Transverse colon (tissue), 4 donors: ENCODE measurements at regions not wholly inside any gene's neighbourhood (a gene's known extent, or its start where the extent isn't known, plus 50 kb on each side); places are given as distances from the start of the nearest gene placed in this dataset.

Experiments
- DNase-seq: peaks from one replicate; pipeline ENCODE4 v3.0.0-alpha.2; 2019
- H3K27ac ChIP-seq, 4 donors: fragments of 200-600 bp; sonication (generic); 2 replicates each; pipeline ENCODE4 v1.5.1; 2016 to 2018; ENCODE audit warnings: inconsistent platforms in 4 of 4
- H3K27me3 ChIP-seq: fragments of 200-600 bp; sonication (generic); 2 replicates; pipeline ENCODE4 v1.5.1; 2017; ENCODE audit warnings: inconsistent platforms
- H3K36me3 ChIP-seq, 4 donors: fragments of 200-600 bp; sonication (generic); 2 replicates each; pipeline ENCODE4 v1.5.1; 2017 to 2019; ENCODE audit warnings: inconsistent platforms in 4 of 4
- H3K4me1 ChIP-seq, 4 donors: fragments of 200-600 bp; sonication (generic); 2 replicates each; pipeline ENCODE4 v1.5.1; 2017 to 2020; ENCODE audit warnings: inconsistent platforms in 4 of 4
- H3K4me3 ChIP-seq, 4 donors: fragments of 200-600 bp; sonication (generic); 1 replicate in 1 of 4; 2 replicates in 3 of 4; pipeline versions ENCODE4 v1.5.1 to v1.6.1; 2017 to 2019; ENCODE audit warnings: inconsistent platforms in 4 of 4
- H3K9me3 ChIP-seq, 2 donors: fragments of 200-600 bp; sonication (generic); 2 replicates each; pipeline ENCODE4 v1.5.1; 2017 to 2019; ENCODE audit warnings: inconsistent platforms in 2 of 2
- EP300 ChIP-seq: sonication (generic); formaldehyde crosslinking; IDR thresholded peaks from one replicate; pipeline ENCODE4 v1.6.1; 2017; ENCODE audit warnings: antibody characterized with exemption, low read depth
- POLR2A ChIP-seq: fragments of 450-650 bp; IDR thresholded peaks from one replicate; pipeline ENCODE4 v1.6.1; 2016; ENCODE audit warnings: antibody characterized with exemption, mild to moderate bottlenecking, moderate library complexity
- POLR2AphosphoS5 ChIP-seq, 3 donors: sonication (generic); formaldehyde crosslinking; IDR thresholded peaks; one replicate each; pipeline ENCODE4 v1.6.1; 2016; ENCODE audit warnings: antibody characterized with exemption in 3 of 3
- WGBS, 2 donors: methylation state at CpG; one replicate each; pipeline ENCODE4 v1.1.5; 2018; ENCODE audit warnings: low coverage in 1 of 2; 5-methylcytosine and 5-hydroxymethylcytosine counted together
- in situ Hi-C, 4 donors: fragments of 200-750 bp; cut with MboI; loops; one replicate each; pipeline versions ENCODE4 v1.15.0 to v1.15.1; 2017; ENCODE audit warnings: low sequenced_read_pairs in 3 of 4, low pct_ligation_motif_present in 1 of 4, low pct_unique_long_range_greater_than_20kb in 1 of 4
- intact Hi-C: fragments of 100-400 bp; cut with DNase I; formaldehyde crosslinking; loops from one replicate; pipeline ENCODE4 v1.15.1; 2023; ENCODE audit warnings: low total_unique reads
- TF ChIP-seq, protein P1 (sequence below), 5 experiments: fragments of 200-600 bp in 3 of 5; fragments of 450-650 bp in 2 of 5; sonication (generic) in 3 of 5; IDR thresholded peaks; 1 replicate in 2 of 5; 2 replicates in 3 of 5; pipeline ENCODE4 v1.5.1; 2016 to 2017; ENCODE audit warnings: antibody characterized with exemption in 5 of 5, inconsistent platforms in 3 of 5, mild to moderate bottlenecking in 2 of 5, moderate library complexity in 1 of 5

DNA sequence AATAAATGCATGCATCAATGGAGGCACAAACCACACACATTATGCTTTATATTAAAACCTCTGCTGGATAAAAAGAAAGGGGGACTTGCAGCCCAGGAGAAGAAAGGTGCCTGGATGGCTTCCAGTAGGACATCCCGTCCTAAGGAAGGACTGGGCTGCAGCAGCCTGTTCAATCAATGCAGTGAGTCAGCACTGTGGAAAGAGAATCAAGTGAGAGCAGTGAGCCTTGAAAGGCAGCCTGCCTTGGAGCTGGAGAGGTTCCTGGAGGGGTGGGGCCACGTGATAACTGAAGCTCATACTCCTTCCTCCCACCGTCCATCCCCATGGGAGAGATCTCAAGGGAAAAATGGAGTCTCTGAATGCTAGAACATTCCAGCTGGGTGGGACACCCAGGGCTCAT is 501.2 kb downstream of the ADRA2A start:
- intact Hi-C loops (no loop called here), in situ Hi-C loops (loop anchor here in 1 of 4 donors (25.0 kb wide), 1 partner anchor 516 kb away; no protein-coding TSS in a partner anchor)
- TF ChIP-seq, protein P1, sequence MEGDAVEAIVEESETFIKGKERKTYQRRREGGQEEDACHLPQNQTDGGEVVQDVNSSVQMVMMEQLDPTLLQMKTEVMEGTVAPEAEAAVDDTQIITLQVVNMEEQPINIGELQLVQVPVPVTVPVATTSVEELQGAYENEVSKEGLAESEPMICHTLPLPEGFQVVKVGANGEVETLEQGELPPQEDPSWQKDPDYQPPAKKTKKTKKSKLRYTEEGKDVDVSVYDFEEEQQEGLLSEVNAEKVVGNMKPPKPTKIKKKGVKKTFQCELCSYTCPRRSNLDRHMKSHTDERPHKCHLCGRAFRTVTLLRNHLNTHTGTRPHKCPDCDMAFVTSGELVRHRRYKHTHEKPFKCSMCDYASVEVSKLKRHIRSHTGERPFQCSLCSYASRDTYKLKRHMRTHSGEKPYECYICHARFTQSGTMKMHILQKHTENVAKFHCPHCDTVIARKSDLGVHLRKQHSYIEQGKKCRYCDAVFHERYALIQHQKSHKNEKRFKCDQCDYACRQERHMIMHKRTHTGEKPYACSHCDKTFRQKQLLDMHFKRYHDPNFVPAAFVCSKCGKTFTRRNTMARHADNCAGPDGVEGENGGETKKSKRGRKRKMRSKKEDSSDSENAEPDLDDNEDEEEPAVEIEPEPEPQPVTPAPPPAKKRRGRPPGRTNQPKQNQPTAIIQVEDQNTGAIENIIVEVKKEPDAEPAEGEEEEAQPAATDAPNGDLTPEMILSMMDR (IDR thresholded peaks at IDR 0.05) = no peak
- TF ChIP-seq POLR2AphosphoS5 (IDR thresholded peaks at IDR 0.05) = no peak
- no peak for TF ChIP-seq EP300
- no peak for TF ChIP-seq POLR2A
- Histone ChIP-seq H3K4me1 (no peaks in the 10 kb centered on the region), H3K27ac (no peak overlapping the region), H3K36me3 (no peaks in the 10 kb centered on the region), H3K27me3 (no peaks in the 10 kb centered on the region), H3K4me3 (no peak overlapping the region), H3K9me3 (no peaks in the 10 kb centered on the region)
- DNase-seq = no peak
- 6 to 35% methylated on average over 2 to 3 of the region's 3 CpGs for WGBS, 2 donors

DNA sequence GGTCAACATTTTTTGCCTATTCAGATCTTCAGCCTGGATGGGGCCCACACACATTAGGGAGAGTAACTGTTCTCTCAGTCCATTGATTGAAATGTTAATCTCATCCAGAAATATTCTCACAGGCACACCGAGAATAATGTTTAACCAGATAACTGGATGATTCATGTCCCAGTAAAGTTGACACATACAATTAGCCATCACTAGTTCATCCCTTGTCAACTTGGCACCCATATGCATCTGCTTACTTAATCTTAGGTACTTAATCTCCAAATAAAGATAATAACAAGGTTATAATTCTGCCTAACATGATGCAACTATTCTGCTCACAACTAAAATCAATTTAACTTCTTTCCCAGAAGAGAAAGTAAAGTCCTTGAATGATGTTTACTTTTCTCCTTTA is 502.6 kb downstream of the ADRA2A start:
- Histone ChIP-seq H3K9me3 (no peaks in the 10 kb centered on the region), H3K4me1 (no peaks in the 10 kb centered on the region), H3K4me3 (no peak overlapping the region), H3K27me3 (no peaks in the 10 kb centered on the region), H3K36me3 (no peaks in the 10 kb centered on the region), H3K27ac (no peak overlapping the region)
- intact Hi-C loops (no loop called here), in situ Hi-C loops (loop anchor here in 1 of 4 donors (25.0 kb wide), 1 partner anchor 517 kb away; no protein-coding TSS in a partner anchor)
- DNase-seq = no peak
- WGBS, 2 donors = 39 to 75% methylated on average over 1 of the region's 1 CpG
- TF ChIP-seq POLR2AphosphoS5 (IDR thresholded peaks at IDR 0.05) (no peak), POLR2A (no peak), EP300 (no peak)
- TF ChIP-seq, protein P1 (IDR thresholded peaks at IDR 0.05) = no peak

DNA sequence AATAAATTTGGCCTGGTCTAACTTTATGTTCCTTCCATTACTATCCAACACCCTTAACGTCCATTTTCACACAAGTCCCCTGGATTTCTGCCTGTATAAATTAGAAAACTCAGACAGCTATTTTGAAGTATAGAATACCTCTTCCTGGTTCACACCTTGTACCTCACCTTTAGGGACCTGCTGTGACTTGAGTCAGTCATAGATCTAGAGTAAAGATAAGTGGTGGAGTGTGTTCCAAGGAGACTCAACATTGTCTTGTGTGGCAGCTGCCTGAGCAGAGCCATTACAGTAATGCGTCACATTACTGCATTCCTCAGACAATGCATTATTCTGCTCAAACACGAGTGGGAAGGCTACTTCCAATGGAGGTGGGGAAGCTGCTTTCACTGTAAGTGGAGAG is 513.9 kb downstream of the ADRA2A start:
- Histone ChIP-seq H3K4me1 (no peaks in the 10 kb centered on the region), H3K27ac (no peak overlapping the region), H3K9me3 (no peaks in the 10 kb centered on the region), H3K27me3 (no peaks in the 10 kb centered on the region), H3K36me3 (no peaks in the 10 kb centered on the region), H3K4me3 (no peak overlapping the region)
- in situ Hi-C loops (loop anchor here in 1 of 4 donors (25.0 kb wide), 1 partner anchor 528 kb away; no protein-coding TSS in a partner anchor), intact Hi-C loops (no loop called here)
- TF ChIP-seq POLR2AphosphoS5 (IDR thresholded peaks at IDR 0.05) = no peak
- no peak for TF ChIP-seq EP300
- no peak for TF ChIP-seq POLR2A
- TF ChIP-seq, protein P1 (IDR thresholded peaks at IDR 0.05) = no peak
- DNase-seq = no peak
- WGBS, 2 donors = 66 to 67% methylated on average over 3 of the region's 3 CpGs

DNA sequence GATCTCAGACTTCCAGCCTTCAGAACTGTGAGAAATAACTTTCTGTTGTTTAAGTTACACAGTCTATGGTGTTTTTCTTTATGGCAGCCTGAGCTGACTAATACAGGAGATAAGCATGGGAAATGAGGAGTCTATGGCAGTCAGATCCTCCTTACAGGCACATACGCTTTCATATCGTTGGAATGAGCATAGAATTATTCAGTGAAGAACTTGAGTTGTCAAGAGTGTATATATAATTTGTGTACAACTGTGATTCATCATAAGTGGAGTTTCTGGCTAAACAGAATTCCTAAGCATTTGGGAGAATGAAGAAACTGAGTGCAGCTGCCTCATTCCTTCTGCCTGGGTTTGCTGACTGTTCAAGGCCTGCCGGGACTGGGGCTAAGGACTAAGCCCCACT is 516.7 kb downstream of the ADRA2A start:
- H3K27ac ChIP-seq = no peak overlapping the region

More for the DNA sequence above, 516.7 kb downstream of the ADRA2A start:
- no peaks in the 10 kb centered on the region for H3K36me3 ChIP-seq
- intact Hi-C loops (no loop called here), in situ Hi-C loops (loop anchor here in 1 of 4 donors (25.0 kb wide), 1 partner anchor 531 kb away; no protein-coding TSS in a partner anchor)
- H3K9me3 ChIP-seq = no peaks in the 10 kb centered on the region
- H3K27me3 ChIP-seq = no peaks in the 10 kb centered on the region
- TF ChIP-seq EP300 = no peak
- no peak for TF ChIP-seq POLR2AphosphoS5 (IDR thresholded peaks at IDR 0.05)
- TF ChIP-seq, protein P1 (IDR thresholded peaks at IDR 0.05) = no peak
- no peak for TF ChIP-seq POLR2A
- no peak for DNase-seq
- no peak overlapping the region for H3K4me3 ChIP-seq
- WGBS, 2 donors = 72 to 95% methylated on average over 3 of the region's 3 CpGs
- no peaks in the 10 kb centered on the region for H3K4me1 ChIP-seq
